SK-N-SH (cell line): ENCODE measurements at regions not wholly inside any gene's neighbourhood (a gene's known extent, or its start where the extent isn't known, plus 50 kb on each side); places are given as distances from the start of the nearest gene placed in this dataset.

Experiments
- CTCF ChIA-PET: fragments of 300-600, 350-600 bp; formaldehyde crosslinking; extraction: SDS; loops from one replicate; lab custom pipeline; 2021; lab: Yijun Ruan, JAX
- POLR2A ChIA-PET: fragments of 350-600 bp; sonication (Branson Sonifier 250); formaldehyde crosslinking; extraction: SDS; loops from one replicate; lab custom pipeline; 2020; ENCODE audit warnings: antibody characterized with exemption, inconsistent platforms; lab: Yijun Ruan, JAX
- DNase-seq: peaks from one replicate; pipeline ENCODE4 v3.0.0; 2012
- H2AFZ ChIP-seq: fragments of 200-600 bp; sonication (generic); 2 replicates; pipeline ENCODE4 v1.8.1; 2016; ENCODE audit warnings: antibody characterized with exemption, mild to moderate bottlenecking, low read depth
- H3F3A ChIP-seq: fragments of 200-600 bp; sonication (generic); replicated peaks from 2 replicates; pipeline ENCODE3; 2016; ENCODE audit warnings: antibody characterized with exemption, mild to moderate bottlenecking; ENCODE audit not compliant: insufficient read depth
- H3K27ac ChIP-seq, 2 experiments: fragments of 200-500 bp in 1 of 2; fragments of 200-600 bp in 1 of 2; sonication (Bioruptor generic) in 1 of 2; sonication (generic), shearing (Covaris generic) in 1 of 2; 2 replicates each; pipeline versions ENCODE4 v1.5.1 to v1.6.1; 2014 to 2016; ENCODE audit warnings: low read depth in 2 of 2, inconsistent platforms in 1 of 2, low read length in 1 of 2, mild to moderate bottlenecking in 1 of 2, mixed read lengths in 1 of 2
- H3K27me3 ChIP-seq: fragments of 200-600 bp; sonication (generic), shearing (Covaris generic); 2 replicates; pipeline ENCODE4 v1.6.1; 2016; ENCODE audit warnings: mixed run types; ENCODE audit not compliant: insufficient read depth
- H3K36me3 ChIP-seq, 2 experiments: fragments of 200-500 bp in 1 of 2; fragments of 200-600 bp in 1 of 2; sonication (Bioruptor generic) in 1 of 2; sonication (generic) in 1 of 2; replicated peaks in 1 of 2; 2 replicates each; pipeline versions ENCODE3 to v1.5.1; 2014 to 2016; ENCODE audit warnings: low read length in 1 of 2, mild to moderate bottlenecking in 1 of 2; ENCODE audit not compliant: insufficient read depth in 2 of 2, control insufficient read depth in 1 of 2
- H3K4me1 ChIP-seq, 2 experiments: fragments of 200-500 bp in 1 of 2; fragments of 200-600 bp in 1 of 2; sonication (Bioruptor generic) in 1 of 2; sonication (generic), shearing (Covaris generic) in 1 of 2; 2 replicates each; pipeline versions ENCODE4 v1.5.1 to v1.6.1; 2014 to 2016; ENCODE audit warnings: low read depth in 1 of 2, low read length in 1 of 2, mixed run types in 1 of 2; ENCODE audit not compliant: insufficient read depth in 2 of 2, control insufficient read depth in 1 of 2
- H3K4me2 ChIP-seq: fragments of 200-600 bp; sonication (generic), shearing (Covaris generic); 2 replicates; pipeline ENCODE4 v1.6.1; 2017; ENCODE audit warnings: mixed run types
- H3K4me3 ChIP-seq, 2 experiments: fragments of 200-500 bp in 1 of 2; fragments of 200-600 bp in 1 of 2; sonication (Bioruptor generic) in 1 of 2; sonication (generic), shearing (Covaris generic) in 1 of 2; 2 replicates each; pipeline versions ENCODE4 v1.5.1 to v1.8.1; 2014 to 2016; ENCODE audit warnings: low read depth in 2 of 2, inconsistent platforms in 1 of 2, low read length in 1 of 2, mild to moderate bottlenecking in 1 of 2, mixed read lengths in 1 of 2, moderate library complexity in 1 of 2
- H3K79me2 ChIP-seq: fragments of 200-600 bp; sonication (generic); 2 replicates; pipeline ENCODE4 v1.8.1; 2017; ENCODE audit warnings: mild to moderate bottlenecking; ENCODE audit not compliant: insufficient read depth
- H3K9ac ChIP-seq: fragments of 200-600 bp; sonication (generic); 2 replicates; pipeline ENCODE4 v1.6.1; 2017; ENCODE audit warnings: mixed run types
- H3K9me2 ChIP-seq: fragments of 200-600 bp; sonication (generic); 2 replicates; pipeline ENCODE4 v1.6.1; 2017; ENCODE audit warnings: mixed run types
- H3K9me3 ChIP-seq: fragments of 200-600 bp; sonication (generic); 2 replicates; pipeline ENCODE4 v1.6.1; 2017; ENCODE audit warnings: mixed run types, mild to moderate bottlenecking, moderate library complexity
- H4K20me1 ChIP-seq: fragments of 200-600 bp; sonication (generic); 2 replicates; pipeline ENCODE4 v1.6.1; 2017; ENCODE audit warnings: mild to moderate bottlenecking, mixed run types; ENCODE audit not compliant: insufficient read depth
- CHD2 ChIP-seq: fragments of 150-350 bp; IDR thresholded peaks from 2 replicates; pipeline ENCODE4 v1.6.1; 2018; ENCODE audit warnings: low read length; ENCODE audit not compliant: partially characterized antibody
- ELF1 ChIP-seq: IDR thresholded peaks from 2 replicates; pipeline ENCODE4 v1.4.0; 2012
- EZH2phosphoT487 ChIP-seq: fragments of 200-600 bp; sonication (generic); IDR thresholded peaks from 2 replicates; pipeline ENCODE4 v1.6.1; 2017; ENCODE audit warnings: low read depth, mixed run types, mild to moderate bottlenecking, antibody characterized with exemption, moderate library complexity, borderline replicate concordance
- FOSL2 ChIP-seq: IDR thresholded peaks from 2 replicates; pipeline ENCODE4 v1.4.0; 2012; ENCODE audit warnings: low read depth, mild to moderate bottlenecking, moderate library complexity, borderline replicate concordance
- GABPA ChIP-seq: IDR thresholded peaks from 2 replicates; pipeline ENCODE4 v1.4.0; 2012; ENCODE audit warnings: low read depth, mild to moderate bottlenecking
- PBX3 ChIP-seq: IDR thresholded peaks from 2 replicates; pipeline ENCODE4; 2012
- POLR2AphosphoS5 ChIP-seq: IDR thresholded peaks from 2 replicates; pipeline ENCODE4 v1.6.1; 2012; ENCODE audit warnings: low read depth, low read length
- RAD21 ChIP-seq: IDR thresholded peaks from 2 replicates; pipeline ENCODE4 v1.6.1; 2012; ENCODE audit warnings: mild to moderate bottlenecking, low read length
- RFX5 ChIP-seq: IDR thresholded peaks from 2 replicates; pipeline ENCODE4 v1.6.1; 2012; ENCODE audit warnings: mild to moderate bottlenecking, improper control_type of control experiment, low read length
- SMC3 ChIP-seq: IDR thresholded peaks from 2 replicates; pipeline ENCODE4 v1.6.1; 2012; ENCODE audit warnings: low read depth, low read length, improper control_type of control experiment
- TAF1 ChIP-seq: IDR thresholded peaks from 2 replicates; pipeline ENCODE4 v1.6.1; 2012; ENCODE audit warnings: low read depth, mild to moderate bottlenecking, low read length, moderate library complexity, borderline replicate concordance
- WGBS: methylation state at CpG from one replicate; pipeline ENCODE4 v1.1.6; 2017; ENCODE audit warnings: low lambda C conversion rate; 5-methylcytosine and 5-hydroxymethylcytosine counted together
- TF ChIP-seq, protein P1 (sequence below): fragments of 150-350 bp; IDR thresholded peaks from 2 replicates; pipeline ENCODE4 v1.6.1; 2017; ENCODE audit warnings: antibody characterized with exemption, low read length, low read depth, borderline replicate concordance
- TF ChIP-seq, protein P2 (sequence below): IDR thresholded peaks from 2 replicates; pipeline ENCODE4 v1.4.0; 2012; ENCODE audit warnings: low read depth, borderline replicate concordance

DNA sequence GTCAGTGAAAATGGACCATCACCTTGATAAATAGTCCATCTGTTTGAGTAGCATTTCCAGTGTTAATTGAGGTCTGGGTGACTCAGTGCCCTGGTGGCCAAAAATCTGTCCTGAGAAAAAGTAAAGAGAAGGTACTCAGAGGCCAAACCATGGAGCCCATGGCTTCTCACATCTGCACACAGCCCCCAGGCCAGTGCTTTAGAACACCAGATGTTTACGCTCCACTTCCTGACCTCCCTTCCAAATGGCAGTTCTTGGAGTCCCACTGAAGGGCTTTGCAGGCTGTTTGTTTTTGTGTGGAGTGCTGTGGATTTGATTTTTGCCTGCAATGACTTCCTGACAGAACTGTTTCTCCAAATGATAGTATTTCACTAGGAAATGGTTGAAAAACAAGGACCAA lies 60.2 kb upstream of the GPC4 start:
- POLR2A ChIA-PET, result no interaction called here
- Histone ChIP-seq H3K4me3 (no peak overlapping the region), H4K20me1 (no peaks in the 10 kb centered on the region), H3F3A (no peaks in the 10 kb centered on the region)
- WGBS, result 40% methylated on average over 1 of the region's 1 CpG
- TF ChIP-seq RFX5 (no peak), TAF1 (no peak), POLR2AphosphoS5 (no peak), FOSL2 (no peak), EZH2phosphoT487 (no peak), PBX3 (no peak)
- TF ChIP-seq, protein P1, sequence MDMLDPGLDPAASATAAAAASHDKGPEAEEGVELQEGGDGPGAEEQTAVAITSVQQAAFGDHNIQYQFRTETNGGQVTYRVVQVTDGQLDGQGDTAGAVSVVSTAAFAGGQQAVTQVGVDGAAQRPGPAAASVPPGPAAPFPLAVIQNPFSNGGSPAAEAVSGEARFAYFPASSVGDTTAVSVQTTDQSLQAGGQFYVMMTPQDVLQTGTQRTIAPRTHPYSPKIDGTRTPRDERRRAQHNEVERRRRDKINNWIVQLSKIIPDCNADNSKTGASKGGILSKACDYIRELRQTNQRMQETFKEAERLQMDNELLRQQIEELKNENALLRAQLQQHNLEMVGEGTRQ, result no peak
- TF ChIP-seq, all 33 proteins: peak for 0
- no peak overlapping the region for H2AFZ ChIP-seq
- H3K4me2 ChIP-seq, result no peak overlapping the region
- H3K79me2 ChIP-seq, result no peaks in the 10 kb centered on the region
- CTCF ChIA-PET, result no interaction called here
- H3K4me1 ChIP-seq, result no peaks in the 10 kb centered on the region
- H3K27me3 ChIP-seq, result no peaks in the 10 kb centered on the region; the same call in 1 of the 2 replicates
- H3K9me3 ChIP-seq, result no peaks in the 10 kb centered on the region
- no peak for DNase-seq
- H3K9ac ChIP-seq, result no peak overlapping the region
- H3K36me3 ChIP-seq, result no peaks in the 10 kb centered on the region
- H3K9me2 ChIP-seq, result no peaks in the 10 kb centered on the region
- H3K27ac ChIP-seq, result no peak overlapping the region

DNA sequence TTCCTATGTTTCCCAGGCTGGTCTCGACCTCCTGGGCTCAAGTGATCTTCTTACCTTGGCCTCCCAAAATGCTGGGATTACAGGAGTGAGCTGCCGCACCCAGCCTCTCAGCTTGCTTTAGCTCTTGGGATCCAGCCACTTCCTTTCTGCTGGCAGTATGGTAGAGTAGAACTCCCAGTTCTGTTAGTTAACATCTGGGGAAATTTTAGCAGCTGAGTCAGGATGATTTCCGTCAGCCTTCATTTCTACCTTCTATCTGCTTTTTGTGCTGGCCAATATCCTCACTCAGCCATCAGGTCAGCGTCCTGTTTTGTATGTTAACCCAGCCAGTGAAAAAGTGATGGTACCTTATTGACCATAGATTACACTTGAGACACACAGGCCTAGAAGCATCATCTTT lies 59.3 kb upstream of the GPC4 start:
- no peak overlapping the region for H2AFZ ChIP-seq
- no peak overlapping the region for H3K9ac ChIP-seq
- DNase-seq, result no peak
- no peaks in the 10 kb centered on the region for H3K79me2 ChIP-seq
- H3K9me3 ChIP-seq, result no peaks in the 10 kb centered on the region
- CTCF ChIA-PET, result interaction anchor here (0.6 kb wide), 1 partner anchor 20 kb away, joined by 3 read pairs; no protein-coding TSS in a partner anchor
- no peaks in the 10 kb centered on the region for H3K4me1 ChIP-seq
- no peaks in the 10 kb centered on the region for H3K36me3 ChIP-seq
- H4K20me1 ChIP-seq, result no peaks in the 10 kb centered on the region
- WGBS, result 35% methylated on average over 4 of the region's 4 CpGs
- H3K4me2 ChIP-seq, result no peak overlapping the region
- POLR2A ChIA-PET, result no interaction called here
- no peak overlapping the region for H3K4me3 ChIP-seq
- H3K9me2 ChIP-seq, result no peaks in the 10 kb centered on the region
- no peaks in the 10 kb centered on the region; the same call in 1 of the 2 replicates for H3K27me3 ChIP-seq
- no peaks in the 10 kb centered on the region for H3F3A ChIP-seq
- TF ChIP-seq CHD2, result no peak
- TF ChIP-seq SMC3, result no peak
- TF ChIP-seq RAD21, result no peak
- TF ChIP-seq, protein P1, result no peak
- TF ChIP-seq, protein P2, sequence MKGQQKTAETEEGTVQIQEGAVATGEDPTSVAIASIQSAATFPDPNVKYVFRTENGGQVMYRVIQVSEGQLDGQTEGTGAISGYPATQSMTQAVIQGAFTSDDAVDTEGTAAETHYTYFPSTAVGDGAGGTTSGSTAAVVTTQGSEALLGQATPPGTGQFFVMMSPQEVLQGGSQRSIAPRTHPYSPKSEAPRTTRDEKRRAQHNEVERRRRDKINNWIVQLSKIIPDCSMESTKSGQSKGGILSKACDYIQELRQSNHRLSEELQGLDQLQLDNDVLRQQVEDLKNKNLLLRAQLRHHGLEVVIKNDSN, result no peak
- TF ChIP-seq GABPA, result no peak
- TF ChIP-seq ELF1, result no peak
- no peak overlapping the region for H3K27ac ChIP-seq
